GM21447 (cell line): ENCODE measurements at regions not wholly inside any gene's neighbourhood (a gene's known extent, or its start where the extent isn't known, plus 50 kb on each side); places are given as distances from the start of the nearest gene placed in this dataset.
"Not testable (repeated sequence)": the region's sequence is repeated elsewhere in the genome, so short reads cannot be mapped to it uniquely, and the experiment has no call there.

Experiments used
- ATAC-seq: cut with Tn5 transposase; IDR thresholded peaks from one replicate; pipeline ENCODE4 v1.9.1; 2021; ENCODE audit not compliant: unreplicated experiment

DNA sequence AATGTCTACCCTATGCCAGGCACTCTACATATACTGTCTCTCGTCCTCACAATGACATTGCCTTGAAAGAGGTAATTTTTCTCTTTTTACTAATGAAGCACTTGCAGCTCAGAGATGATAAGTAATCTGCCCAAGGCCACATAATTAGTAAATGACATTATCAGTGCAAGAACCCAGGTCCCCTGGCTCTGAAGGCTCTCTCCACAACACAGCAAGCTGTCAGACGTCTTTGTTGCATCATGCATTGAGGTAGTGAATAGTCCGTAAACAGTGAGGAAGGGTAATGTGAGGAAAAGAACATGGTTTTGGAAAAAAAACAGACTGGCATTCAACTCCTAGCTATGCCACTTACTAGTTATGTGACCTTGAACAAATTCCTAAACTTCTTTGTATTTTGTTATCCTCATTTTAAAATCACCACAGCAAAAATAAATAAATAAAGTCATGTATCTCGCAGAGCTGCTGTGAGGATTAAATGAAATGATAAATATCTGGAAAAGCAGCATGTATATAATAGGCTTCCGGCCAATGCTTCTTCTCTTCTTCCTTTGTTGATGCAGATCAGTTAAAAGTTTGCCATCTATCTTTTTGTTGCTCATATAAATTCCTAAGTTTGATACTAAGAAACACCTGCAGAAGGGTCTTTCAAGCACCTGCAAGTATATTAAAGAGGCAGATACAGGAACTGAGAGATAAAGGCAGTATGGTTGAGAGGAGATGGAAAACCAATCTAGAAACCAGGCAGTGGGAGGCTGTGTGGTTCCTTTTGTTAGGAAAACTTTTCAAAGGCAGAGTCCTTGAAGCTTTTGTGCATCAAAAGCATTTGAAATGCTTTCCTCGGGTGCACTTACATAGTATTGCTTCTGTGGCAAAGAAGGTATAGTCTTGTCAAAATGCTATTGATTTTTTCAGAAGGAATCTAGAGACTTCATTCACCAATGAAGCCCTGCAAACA is 82.8 kb downstream of the BTG1 start:
- ATAC-seq = no peak

DNA sequence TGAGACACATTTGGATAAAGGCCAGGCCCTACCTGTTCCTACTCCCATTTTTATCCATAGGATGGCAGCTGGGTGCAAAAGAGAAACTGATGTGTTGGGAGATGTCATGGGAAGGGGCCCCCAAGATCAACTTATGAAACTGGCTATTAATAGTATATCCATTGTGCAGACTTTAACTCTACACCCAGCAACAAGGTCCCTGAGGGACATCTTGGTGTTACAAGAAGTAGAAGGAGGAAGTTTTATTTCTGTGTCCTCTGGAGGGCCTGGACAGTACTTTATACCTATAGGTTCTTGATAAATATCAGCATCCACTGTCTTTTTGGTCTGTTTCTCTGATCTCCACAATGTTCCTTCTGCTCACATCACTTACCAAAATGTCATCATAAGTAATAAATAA is 84.6 kb downstream of the BTG1 start:
- no peak for ATAC-seq

DNA sequence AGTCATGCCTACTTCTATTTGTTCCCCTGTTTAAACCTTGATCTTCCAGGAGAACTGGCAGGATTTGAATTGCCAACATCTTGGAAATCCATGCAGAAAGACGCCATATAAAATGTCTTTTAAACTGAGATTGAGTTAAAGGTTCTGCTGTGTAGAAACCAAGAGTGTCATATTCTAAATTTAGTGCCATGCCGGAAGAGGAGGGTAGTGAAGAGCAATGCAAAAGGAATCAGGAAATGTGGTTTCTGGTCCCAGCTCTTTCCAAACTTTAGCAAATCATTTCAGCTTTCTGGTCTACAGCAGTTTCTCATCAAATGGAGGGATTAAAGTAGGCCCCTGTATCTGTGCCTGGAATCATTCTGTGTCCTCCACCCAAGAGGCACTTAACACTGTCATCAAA is 85.7 kb downstream of the BTG1 start:
- no peak for ATAC-seq

DNA sequence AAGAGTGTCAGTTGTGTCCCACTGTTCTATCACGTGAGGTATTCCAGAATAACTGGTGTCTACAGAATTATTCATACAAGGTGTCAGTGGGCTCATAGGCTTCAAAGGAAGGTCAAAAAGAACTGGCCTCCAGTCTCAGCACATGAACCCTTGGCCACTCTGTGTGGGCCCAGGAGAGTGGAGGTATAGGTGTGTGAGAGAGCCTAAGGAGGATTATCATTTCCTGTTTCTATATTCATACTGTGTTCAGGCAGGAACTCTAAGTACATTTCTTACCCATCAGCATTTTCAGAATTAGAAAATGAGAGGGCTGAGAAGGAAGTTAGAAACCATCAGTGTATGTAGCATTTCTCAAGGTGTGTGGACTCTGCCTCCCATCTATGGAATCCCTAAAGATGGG is 87.0 kb downstream of the BTG1 start:
- ATAC-seq = no peak

DNA sequence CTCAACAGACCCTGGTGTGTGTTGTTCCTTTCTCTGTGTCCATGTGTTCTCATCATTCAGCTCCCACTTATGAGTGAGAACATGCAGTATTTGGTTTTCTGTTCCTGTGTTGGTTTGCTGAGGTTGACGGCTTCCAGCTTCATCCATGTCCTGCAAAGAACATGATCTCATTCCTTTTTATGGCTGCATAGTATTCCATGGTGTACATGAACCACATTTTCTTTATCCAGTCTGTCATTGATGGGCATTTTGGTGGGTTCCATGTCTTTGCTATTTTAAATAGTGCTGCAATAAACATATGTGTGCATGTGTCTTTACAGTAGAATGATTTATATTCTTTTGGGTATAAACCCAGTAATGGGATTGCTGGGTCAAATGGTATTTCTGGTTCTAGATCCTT is 88.9 kb downstream of the BTG1 start:
- not testable (repeated sequence) for ATAC-seq

DNA sequence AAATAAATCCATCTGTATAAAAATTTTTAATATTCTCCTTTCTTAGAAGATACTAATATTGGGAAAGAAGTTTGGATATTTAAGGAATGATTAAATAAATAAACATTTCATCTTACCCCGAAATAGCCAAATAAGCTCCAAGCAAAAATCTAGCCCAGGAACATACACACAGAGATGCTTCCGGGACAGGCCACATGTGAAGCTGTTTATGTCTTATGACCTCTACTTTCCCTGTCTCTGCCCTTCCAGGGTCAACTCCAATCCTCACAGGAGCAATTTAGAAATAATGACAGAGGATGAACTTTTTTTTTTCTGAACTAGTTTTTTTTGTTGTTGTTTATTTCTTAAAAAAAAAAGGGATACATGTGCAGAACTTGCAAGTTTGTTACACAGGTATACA is 89.4 kb downstream of the BTG1 start:
- no peak for ATAC-seq

DNA sequence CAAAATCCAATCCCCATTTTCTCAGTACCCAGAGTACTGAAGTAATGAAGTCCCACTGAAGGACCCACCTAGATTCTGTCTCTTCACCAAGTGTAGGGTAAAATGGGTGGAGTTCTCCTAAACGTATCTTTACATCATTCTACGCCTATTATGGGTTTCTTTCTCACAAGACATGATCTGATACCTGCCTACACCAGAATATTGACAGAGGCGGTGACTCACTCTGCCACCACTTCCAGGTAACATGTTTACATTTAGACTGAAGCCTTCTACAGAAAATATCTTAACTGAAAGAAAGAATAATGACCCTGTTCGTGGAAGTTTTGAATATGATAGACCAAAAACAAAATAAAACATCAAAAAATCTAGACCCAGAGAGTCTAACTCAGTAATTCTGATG is 89.8 kb downstream of the BTG1 start:
- no peak for ATAC-seq

DNA sequence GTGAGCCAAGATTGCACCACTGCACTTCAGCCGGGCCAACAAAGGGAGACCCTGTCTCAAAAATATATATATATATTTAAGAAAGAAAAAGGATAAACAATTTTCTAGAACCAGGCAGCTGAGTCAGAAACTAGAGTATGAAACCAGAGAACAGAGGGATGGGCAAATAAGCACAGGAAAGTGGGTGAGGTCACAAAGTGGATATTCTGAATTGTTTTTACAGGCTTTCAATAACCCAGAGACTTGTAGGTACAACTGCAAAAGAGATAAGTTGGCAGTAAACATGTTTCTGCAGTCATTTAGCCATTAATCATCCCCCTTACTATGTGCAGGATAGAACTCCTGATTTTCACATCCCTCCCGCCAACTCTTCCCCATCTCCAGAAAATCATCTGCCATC is 94.2 kb downstream of the BTG1 start:
- ATAC-seq = no peak

DNA sequence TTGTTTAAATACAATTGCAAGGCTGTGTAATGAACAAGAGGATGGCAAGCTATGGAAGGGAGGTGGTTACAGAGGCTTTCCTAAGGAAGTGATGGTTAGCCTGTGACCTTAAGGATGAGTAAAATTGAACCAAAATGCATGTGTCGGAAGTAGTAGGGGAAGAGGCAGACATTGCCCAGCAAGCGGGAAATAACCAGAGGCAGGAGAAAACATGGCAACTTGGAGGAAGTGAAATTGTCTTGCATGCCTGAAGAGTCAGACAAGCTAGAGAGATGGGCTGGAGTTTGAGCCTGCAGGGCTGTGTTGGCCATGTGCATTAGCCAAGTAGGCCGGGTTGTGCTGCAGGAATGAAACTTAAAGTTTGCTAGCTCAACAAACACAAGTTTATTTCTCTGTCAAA is 96.2 kb downstream of the BTG1 start:
- peak; percentile 83 for ATAC-seq

DNA sequence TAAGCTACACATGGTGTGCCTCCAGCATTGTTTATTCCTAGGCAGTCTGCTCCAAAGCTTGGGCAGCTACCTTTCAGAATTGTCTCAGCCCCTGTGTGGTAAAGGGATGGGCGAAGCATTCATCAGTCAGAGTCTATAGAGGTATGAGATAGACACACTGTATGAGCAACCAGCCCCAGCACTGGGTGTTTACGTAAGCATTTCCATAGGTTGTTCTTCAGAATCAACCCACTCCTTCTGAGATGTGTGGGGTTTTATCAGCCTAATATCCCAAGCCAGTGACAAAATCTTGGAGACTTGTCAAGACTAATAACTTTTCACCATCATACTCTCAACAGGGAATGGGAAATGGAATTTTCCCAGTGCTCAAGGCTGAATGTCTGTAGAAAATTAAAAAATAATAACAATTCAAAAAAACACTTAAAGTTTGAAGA is 98.2 kb downstream of the BTG1 start:
- no peak for ATAC-seq

DNA sequence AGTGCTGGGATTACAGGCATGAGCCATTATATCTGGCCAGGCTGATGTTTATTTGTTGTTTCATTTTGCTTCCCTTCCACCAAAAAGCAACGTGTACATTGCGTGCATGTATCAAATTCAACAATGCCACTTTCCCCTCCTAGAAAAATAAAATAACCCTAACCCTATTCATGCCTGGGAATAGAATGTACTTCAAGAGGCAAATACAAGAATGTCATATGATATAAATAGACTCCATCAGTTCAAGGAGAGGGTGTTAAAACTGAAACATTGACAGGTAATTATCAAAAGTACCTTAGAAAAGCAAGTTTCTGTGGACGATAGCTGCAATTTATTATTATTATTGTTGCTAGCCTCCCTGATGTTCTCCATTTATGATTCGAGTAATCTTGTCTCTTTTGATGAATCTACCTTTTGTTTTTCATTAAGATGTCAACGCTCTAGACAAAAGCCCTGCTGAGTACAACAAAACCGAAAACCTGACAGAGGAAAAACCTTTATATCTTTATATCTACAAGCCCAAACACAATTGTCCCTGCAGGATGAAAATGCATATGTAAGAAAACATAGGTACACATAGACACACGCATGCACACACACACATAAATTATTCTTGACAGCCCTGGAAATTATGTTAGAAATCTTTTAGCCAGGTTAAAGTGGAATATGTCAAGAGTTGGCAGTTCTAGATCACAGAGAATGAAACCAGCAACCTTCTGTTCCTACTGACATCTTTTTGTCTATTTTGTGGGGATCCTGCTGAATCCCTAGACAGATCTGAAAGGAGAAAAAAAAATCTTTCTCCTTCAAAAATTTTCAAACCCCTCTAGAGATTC is 98.9 kb downstream of the BTG1 start:
- no peak for ATAC-seq

DNA sequence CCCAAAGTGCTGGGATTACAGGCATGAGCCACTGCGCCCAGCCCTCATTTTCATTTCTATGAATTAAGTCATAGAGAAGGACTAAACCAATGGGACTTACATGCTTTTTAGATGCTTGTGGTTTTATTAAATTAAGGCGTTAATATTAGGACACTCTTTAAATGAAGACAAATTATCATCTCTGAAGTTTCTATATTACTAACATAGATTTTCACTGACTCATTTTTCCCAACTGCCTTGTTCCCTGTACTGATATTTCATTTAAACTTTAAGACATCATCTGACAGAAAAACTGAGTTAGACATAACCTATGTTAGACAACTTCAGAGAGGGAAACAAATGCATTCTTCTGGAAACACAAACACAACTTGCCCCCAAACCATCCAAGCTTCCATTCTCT is 99.8 kb downstream of the BTG1 start:
- no peak for ATAC-seq

DNA sequence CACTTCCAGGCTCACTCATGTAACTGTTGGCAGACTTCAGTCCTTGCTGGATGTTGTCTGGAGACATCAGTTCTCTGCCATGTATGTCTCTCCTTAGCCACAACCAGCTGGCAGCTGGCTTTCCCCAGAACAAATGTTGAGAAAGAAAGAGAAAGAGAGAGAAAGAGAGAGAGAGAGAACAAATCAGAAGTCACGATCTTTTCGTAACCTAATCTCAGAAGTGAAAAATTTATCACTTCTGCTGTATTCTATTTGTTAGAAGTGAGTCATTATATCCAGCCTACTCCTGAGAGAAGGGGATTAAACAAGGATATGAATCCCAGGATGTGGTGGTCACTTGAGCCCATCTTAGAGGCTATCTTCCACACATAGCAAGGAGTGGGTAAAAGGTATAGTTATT is 101.2 kb downstream of the BTG1 start:
- no peak for ATAC-seq

DNA sequence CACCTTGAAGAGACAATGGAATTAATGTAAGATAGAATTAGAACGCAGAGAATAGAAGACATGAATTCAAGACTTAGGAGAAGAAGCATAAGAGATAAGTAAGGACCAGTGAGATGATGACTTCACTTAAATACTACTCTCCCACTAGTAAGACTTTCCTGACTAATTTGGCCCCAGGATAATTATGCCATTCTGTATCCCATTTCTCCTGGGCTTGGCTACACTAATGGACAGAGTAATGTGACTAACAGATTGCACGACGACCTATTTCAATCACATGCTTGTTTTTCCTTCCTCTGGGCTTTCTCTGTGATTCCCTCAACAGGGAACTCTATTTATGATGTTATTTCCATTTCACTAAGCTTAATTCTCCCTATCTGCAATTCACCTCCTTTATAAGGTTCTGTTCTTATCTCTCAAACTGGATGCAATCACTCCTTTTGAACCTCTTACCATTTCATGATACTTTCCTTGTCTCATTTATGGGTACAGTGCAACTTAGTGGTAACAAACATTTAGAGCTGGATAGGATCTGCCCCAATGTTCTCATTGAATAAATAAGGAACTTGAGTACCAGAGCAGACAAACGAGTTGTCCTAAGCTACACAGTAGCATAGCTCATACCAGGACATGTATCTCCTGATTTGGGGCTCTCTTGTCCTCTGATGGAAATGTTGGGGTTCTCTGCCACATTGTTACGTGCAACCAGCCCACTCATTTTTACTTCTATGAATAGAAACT is 102.7 kb downstream of the BTG1 start:
- no peak for ATAC-seq

DNA sequence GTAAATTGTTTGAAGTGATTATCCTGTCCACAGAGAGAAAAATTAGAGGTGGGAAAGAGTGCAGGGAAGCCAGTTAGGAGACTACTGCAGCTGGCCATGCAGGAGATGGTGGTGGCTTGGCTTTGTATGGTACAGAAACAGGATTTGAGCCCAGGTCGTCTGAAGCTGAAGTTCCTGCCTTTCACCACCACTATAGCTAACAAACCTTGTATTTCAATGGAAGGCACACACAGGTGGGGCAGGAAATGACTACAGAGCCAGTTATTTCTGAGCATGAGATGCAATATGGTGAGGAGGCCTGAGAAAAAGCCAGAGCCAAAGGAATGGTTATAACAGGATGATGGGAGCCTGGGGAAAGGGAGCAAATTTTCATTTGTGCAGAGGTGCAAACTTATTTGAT is 103.9 kb downstream of the BTG1 start:
- no peak for ATAC-seq

DNA sequence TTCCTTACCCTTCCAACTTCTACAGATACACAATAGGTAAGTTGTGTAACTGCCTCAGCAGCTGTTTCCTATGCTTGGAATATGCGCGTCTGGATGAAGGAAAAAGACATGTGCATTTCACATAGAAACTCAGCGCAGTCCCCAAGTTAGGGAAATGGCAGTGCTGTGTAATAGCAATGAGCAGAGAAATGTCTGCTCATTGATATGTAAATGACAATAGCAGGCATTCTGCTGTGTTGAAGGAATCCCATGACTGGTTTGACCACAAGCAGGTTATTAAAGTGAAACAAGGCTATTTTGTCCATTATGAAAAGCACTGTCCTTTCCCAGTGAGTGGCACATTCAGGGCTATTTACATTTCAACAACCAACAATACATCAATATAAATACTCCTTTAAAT is 106.6 kb downstream of the BTG1 start:
- no peak for ATAC-seq

DNA sequence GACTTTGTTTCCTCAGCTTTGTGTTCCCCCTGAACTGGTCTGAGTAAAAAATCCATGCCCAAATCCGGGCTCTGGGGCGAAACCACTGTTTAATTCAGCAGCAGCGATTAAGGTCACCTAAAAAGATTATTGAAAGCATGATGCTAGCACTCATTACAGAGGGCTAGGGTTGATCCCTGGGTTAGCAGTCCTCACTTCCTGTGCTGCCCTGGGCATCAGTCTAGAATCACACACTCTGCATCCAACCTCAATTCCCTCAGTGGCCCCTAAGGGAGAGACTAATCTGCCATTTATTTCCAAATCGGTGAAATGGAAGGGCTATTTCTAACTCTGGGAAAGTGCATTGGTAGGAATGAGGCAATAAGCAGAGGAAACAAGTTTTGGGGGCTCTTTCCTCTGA is 107.2 kb downstream of the BTG1 start:
- ATAC-seq = no peak

DNA sequence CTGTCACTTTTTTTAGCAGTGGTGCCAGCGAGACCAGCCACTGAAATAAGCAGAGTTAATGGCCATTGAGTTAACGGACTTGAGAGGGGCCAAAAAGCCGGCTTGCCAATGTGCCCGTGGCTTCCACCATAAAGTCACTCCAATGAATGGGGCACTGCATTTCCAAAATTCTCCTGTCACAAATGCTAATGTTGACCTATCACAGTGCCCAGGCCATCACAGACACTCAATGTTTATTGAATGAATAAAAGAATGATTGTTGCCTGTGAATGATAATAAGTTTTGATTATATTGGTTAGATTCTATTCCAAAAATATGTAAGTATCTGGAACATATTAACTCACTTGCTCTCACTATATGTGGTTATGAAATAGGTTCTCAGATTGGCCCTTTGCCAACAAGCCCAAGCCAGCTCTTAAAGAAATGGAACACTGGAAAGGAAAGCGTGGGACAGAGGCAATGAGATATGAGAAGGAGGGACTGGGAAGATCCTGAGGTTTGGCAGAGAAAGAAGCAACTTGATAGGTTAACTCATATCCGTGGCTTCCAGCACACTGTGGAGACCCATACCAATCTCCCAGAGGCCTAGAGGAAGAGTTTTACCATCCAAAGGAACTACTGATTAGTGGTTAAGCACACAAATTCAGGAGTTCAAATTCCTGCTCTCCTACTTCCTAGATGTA is 108.7 kb downstream of the BTG1 start:
- ATAC-seq = no peak

DNA sequence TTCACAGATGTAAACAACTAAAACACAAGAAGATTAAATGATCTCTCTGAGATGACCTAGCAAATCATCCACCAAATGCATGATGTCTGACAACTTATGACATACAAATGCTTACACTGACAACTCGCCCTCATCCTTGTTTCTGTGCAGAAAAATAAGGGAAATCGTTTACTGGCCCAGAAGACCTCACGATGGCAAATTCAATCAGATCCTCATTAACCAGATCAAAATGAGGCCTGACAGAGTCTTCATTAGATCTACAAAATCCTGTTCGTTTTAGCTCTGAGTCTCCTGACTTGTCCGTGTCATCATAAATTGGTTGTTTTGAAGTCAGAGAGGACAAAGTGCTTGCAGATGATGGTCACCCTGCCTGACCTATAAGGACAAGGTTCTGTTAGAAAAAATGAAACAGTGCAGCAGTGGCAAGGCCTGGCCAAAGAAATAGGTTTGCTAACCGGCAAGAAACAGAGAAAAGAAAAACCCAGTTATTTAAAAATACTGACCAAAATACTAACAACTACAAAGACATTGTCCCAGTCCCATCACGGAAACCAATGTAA is 109.5 kb downstream of the BTG1 start:
- no peak for ATAC-seq

DNA sequence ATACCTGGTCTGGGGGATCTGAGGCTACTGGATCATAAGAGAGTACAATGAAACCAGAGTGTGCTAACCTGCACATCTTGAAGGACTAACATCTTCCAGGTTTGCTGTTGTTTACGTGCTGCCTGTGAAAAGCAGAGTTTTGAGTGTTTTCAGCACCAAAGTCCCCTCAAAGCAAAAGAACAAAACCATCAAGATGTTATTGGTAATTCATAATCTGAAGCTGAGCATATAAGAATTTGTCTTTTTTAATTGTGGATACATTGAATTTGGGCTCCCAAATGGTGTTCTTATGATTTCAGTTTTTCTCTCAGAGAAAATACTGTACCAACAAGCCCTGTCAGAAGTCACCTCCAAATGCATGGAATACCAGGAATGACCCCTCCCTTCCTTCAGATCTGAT is 110.2 kb downstream of the BTG1 start:
- ATAC-seq = no peak
